8988T (cell line): ENCODE measurements at regions not wholly inside any gene's neighbourhood (a gene's known extent, or its start where the extent isn't known, plus 50 kb on each side); places are given as distances from the start of the nearest gene placed in this dataset.

Experiments used
- DNase-seq: peaks from one replicate; pipeline ENCODE4 v3.0.0; 2011

DNA sequence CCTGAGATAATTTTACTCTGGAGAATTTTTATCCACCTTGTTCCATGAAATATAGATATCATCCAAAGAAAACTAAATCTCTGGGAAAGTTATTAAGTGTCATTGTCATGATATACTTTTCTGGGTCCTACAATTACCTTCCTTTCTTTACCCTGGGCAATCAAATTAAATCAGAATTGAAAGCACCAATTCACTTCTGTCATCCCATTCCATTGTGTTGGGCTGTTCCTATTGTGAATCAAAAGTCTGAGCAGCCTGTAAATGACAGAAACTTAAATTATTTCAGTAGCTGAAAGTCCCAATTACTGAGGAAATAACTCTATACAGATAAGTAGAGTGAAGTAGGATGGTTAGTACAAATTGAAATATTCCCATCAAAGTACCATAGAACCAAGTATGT, 1284.2 kb downstream of the EFNB2 start:
- no peak for DNase-seq

DNA sequence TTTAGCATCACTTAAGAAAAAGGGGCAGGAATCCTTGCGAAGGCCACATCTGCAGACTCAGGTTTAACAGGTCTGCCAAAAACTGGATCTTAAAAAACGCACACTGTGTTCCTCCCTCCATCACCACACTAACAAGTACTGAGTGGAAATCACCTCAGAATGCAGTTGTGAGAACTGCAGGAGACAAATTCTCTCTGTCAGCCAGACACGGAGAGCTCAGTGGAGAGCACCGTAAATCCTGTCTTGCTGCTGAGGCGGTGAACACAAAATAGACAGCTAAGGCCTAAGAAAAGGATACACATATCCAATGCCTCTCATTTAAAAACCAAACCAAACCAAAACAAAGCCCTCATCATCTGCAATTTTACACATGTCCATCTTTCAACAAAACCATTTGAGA, 1287.6 kb downstream of the EFNB2 start:
- no peak for DNase-seq

DNA sequence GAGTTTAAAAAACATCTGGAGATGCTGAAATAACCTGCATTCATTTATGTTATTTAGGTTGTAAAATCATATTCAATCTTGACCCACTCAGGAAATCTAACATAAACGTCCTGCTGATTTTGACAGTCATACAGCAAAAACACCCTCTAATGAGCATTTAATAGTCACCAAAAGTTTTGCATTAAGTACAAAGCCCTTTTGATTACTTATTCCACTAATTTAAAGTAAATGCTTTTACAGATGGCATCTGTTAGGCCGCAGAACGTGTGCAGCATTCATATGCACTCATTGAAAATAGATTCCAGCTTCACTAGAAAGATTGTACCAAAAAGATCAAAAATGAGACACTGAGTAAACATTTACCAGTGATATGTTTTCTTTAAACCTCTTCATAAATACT, 1295.1 kb downstream of the EFNB2 start:
- no peak for DNase-seq

DNA sequence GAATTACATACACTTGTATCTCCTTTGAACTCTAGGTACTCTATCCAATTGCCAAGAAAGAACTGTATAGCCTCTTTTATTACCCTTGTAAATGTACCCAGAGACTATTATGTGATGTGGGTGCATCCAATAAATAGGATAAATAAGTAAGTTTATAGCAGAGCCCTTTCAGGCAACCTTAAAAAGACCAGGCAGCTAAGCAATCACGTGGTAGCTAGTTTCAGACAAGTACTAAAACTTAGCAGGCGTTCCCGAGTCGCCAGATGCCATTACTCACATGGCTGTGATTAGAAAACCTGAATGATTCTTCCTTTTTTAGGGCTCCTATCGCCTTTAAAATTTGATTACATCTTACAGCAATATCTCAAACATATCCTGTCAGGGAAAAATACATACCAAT, 1303.0 kb downstream of the EFNB2 start:
- no peak for DNase-seq

DNA sequence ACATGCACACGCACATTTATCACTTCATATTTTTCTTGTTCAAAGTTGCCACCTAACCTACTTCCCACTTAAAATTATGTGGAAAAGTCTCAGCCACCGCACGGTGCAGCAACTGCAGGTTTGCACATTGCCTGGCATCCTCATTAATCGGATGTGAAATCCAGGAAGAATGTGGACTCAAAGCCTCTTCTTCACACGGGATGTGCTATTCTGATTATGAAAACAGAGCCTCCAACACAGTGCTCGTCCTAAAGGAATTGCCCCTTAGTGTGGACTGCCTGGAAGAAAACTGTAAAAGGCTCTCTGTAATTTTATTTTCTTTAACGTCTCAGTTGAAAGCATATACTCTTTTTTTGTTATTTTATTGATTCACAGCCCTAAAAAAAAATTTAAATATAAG, 1303.5 kb downstream of the EFNB2 start:
- no peak for DNase-seq

DNA sequence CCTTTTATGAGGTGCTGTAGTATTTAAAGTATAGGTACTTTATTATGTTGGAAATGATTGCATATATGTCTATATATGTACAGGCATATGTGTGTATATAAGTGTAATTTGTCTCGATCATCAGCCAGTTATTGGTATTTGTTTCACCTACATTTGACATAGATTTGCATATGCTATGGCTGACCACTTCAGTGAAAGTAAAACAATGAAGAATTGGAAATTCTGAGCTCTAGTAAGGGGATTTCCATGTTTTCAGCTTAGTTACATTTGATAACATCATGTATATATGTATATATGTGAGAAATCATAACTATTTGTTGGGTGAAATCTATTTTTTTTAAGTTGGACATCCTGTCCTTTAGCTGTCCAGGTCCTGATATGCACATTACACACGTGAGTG, 1303.9 kb downstream of the EFNB2 start:
- DNase-seq, result no peak

DNA sequence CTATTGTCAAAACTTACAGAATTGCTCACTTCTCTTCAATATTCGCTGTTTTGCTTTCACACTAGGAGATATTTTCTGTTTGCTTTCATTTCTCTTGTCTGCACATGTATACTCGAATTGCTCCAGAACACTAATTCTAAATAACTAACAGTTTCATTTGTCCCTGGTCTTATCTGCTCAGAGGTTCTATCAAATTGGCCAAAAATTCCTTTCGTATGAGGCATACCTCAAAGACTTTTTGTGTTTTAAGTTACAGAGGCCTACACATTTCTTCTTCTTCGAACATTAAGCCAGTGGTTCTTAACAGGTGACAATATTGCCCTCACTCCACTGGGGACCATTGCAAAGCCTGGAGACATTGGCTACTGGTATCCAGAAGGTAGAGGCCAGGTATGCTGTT, 1314.6 kb downstream of the EFNB2 start:
- no peak for DNase-seq

DNA sequence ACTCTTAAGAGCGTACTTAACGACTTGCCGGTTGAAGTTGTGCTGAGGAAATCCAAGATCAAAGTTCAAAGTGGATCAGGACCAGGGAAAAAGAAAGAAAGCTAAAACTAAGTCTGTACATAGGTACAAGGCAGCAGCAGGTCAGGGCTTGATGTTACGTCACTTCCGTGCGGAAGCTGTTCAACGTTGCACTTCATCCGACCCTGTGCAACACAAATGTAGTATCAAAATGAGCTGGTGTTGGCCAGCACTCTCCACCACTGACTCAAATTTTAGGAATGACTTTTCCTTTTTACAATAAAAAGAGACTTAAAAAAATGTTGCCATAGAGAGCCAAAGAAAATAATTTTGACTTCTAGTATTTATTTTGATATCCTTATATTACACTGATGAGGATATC, 1315.4 kb downstream of the EFNB2 start:
- no peak for DNase-seq

DNA sequence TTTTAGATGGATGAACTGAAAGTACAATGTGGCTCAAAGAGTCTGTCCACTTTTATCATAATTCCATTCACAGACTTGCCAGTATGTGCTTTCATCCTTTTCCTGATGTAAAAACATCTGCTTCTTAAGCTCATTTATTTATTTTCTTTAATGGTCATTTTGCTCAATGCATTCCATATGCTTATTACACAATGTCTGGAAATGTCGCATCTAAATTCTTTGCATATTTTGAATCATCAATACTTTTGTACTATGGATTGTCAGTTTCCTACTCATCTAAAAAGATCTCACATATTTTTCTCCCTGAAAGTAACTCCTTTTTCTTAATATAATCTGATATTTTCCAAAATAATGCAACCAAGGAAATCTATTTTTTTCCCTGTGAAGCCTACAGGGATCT, 1315.8 kb downstream of the EFNB2 start:
- no peak for DNase-seq

DNA sequence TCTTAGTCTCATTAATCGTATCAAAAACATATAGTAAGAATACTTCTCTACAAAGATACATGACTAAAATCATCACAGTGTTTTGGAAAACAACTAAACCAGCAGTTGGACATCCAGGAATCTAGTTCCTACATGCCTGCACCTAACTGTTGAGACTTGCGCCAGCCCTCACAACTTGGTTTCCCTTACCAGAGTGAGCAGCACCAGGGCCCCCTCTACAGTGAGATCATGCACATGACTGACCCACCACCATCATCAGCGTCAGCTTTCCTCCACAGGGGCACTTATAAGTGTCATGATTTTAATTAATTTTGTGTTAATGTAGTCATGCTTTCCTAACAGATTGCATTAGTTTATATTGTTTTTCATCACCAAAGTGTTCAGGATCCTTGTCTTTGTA, 1322.0 kb downstream of the EFNB2 start:
- no peak for DNase-seq

DNA sequence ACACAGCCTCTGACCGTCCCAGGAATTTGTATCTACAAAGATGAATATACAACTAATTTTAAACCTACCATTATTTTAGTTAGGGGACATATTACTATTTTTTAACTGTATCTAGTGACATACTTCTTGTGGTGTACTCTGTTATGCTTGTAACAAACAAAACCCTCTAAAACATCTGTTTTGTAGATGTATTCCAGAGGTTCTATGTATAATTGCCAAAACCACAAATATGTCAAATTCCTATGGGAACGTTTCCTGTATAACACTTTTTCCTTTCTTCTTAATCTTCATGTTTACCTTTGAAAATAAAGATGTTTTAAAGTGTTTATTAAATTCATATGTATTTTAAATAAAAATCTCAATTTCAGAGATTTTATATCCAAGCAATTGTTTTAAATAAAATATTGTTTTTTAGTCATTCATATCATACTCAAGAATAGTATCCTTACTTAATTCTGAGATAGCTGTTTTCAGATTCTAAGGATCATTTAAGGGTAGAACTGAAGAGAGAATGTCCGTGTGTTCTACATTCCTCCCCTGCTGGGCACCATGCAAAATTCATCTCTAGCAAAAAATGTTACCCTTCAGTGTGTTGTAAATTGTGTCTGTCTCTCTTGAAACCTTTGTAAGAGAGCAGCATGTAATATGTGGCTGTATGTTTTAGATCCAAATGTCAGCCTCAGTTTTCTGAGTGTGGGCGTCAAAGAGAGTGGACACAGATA, 1327.7 kb downstream of the EFNB2 start:
- no peak for DNase-seq

DNA sequence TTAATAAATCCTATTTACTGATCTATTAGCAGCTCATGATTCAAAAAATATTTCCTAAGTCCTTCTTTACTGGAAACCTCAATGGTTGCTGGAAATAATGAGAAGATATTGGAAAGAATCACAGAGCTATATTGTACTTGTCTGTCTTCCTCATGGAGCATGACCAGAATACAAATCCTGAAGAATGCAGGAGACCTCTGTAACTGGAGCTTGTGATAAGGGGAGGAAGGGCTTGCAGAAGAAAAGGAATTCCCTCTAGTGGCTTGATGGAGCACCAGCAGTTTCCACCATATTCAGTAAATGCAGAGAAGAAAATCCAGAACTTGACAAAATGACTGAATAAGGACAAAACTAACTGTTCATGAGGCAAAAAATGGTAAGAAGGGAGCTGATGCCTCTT, 1333.1 kb downstream of the EFNB2 start:
- DNase-seq, result no peak

DNA sequence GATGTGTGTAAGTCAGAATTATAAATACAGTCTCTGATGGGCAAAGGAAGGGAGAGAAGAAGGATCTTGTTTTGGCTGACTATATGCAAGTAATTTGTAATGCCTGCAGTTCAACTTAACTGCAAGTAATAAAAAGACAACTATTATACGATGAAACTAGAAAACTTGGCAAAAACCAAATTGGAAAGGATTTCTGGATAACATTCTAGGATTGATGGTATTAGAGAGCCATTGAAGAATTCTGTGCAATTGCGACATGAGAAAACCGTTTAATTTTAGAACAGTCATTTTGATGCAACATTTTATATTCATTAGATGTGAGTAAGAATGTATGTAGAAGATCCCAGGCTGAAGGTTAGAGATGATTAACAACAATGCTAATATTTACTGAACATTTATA, 1334.1 kb downstream of the EFNB2 start:
- DNase-seq, result no peak

DNA sequence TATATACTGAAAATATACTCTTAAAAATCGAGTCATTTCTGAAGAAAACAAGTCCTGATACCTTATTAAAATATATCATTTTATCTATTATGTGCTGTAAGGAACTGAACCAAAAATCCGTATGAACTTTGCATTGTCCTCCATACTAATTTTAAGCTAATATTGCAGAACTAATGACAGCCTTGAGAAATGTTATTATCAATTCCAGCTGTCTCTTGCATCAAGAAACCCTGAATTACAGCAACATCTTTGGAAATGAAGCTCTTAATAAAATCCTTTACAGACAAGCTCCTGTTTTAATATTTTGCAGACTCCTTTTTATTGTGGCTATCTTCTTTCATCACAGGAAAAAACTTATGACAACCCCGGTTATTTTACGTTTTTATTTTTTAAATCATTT, 1335.3 kb downstream of the EFNB2 start:
- DNase-seq, result no peak

DNA sequence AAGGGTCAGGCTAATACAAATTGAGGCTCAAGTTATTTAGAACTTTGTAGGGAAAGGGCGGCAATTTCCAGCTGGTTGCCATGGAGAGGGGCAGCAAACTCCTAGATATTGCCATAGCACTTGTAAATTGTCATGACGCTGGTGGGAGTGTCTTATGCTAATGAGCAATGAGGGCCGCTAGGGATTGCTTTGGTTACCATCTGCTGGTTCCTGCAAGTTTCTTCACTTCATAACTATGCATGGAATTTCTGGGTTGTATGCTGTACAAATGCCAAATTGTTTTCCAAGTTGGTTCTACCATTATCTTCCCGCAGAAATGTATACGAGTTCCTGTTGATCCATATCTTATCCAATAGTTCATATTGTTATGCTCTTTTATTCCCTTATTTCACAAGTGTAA, 1339.4 kb downstream of the EFNB2 start:
- DNase-seq, result no peak

DNA sequence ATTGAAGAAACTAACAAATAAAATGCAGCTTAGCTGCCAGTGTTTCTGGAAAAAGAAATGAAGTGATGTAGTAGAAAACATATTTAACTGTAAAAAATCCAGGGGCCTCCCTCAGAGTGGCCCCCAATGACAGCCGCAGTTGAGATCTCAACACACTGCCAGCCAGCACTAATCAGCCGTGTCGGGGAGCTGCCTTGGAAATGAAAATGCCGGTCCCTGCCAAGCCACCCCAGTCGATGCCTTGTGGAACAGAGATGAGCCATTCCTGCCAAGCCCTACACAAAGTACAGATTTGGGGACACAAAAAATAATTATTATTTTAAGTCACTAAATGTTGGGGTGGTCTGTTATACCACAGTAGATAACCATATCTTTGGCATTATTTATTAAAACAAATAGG, 1342.4 kb downstream of the EFNB2 start:
- DNase-seq, result no peak

DNA sequence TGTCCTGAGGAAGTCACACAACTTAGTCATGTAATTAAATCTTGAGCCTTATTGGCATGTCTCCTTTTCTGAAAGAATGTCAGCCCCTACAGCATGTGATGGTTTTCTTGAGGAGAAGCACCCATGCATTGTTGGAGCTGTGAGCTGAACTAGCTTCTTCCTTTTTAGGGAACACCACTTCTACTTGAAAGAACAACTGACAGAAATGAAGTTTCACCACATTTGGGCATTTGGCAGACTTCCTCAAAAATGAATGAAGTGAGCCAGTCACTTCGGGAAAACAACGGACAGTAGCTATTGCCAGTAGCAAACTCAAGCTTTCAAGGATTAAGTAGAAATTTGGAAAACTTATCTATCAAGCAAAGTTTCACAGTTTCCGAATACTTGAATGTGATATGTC, 1351.3 kb downstream of the EFNB2 start:
- no peak for DNase-seq

DNA sequence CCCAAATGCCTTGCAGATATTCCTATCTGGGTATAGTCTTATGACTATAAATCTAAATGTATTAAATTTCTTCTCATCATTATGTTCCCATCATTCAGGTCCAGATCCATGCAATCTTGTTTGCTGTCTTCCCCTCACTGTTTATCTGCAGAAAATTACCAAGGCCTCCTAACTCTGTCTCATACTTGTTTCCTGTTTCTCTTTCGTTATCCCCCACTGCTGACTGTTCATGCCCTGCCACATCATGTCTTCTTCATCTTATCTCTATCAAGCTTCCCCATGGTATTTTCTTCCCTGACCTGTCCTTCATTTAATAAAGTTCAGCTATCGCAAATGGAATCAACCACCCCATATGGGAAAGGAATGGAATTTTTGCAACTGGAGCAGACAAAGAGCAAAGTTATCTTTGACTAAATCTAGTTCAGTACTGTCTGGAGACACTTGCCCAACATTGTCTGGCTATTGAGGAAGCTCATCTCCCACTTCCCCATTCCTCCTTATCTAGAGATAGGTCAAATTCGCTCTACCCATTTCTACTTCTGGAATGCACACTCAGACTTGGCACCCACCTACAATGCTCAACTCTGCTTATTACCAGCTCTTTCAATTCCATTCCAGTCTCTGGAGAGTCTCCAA, 1358.1 kb downstream of the EFNB2 start:
- DNase-seq, result no peak

DNA sequence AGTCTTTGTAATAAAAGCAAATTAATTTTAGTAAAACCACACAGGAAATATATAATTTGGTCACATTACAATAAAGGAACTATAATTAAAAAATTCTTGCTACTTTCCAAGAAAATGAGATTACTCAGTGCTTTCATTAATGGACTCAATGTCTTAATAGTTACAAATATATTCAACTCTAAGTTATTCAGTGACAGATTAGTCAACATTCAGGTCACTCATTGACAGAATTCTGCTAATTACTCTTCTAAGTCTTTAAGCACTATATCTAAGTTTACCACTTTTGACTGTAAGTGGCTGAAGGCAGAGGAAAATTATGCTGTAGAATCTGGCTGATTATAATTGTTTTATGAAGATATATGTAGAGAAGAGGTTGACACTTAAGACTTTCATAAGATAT, 1365.0 kb downstream of the EFNB2 start:
- no peak for DNase-seq

DNA sequence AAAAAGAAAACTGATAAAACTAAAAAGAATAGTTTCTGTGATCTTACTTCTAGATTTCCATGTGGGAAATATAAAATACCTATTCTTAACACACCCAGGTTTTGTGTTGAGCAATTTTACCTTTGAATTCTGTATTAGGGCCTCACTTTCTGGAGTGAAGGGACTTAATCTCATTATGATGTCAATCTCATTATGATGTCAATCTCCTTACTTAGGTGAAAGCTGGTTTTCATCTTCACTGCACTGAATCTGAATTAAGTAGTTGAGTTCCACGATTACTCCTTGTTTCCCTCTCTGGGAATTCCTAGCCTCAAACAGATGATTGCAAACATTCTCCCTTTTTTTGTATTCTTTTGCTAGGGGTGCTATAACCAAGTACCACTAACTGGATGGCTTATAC, 1367.2 kb downstream of the EFNB2 start:
- no peak for DNase-seq

DNA sequence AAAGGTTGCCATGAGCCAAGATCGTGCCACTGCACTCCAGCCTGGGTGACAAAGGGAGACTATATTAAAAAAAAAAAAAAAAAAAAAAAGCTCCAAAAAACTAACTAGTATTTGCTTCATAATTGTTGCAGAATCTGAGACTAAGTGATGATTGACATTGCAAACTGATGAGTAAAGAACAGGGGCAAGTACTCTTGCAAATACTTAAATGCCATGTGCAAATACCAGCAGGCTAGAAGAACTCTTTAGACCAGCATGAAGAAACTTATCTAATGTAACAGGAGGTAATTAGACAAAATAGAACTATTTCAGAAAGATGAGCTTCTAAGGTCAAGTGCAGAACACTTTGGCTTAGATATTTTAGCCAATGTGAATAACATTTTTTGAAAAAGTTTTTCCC, 1368.1 kb downstream of the EFNB2 start:
- no peak for DNase-seq

DNA sequence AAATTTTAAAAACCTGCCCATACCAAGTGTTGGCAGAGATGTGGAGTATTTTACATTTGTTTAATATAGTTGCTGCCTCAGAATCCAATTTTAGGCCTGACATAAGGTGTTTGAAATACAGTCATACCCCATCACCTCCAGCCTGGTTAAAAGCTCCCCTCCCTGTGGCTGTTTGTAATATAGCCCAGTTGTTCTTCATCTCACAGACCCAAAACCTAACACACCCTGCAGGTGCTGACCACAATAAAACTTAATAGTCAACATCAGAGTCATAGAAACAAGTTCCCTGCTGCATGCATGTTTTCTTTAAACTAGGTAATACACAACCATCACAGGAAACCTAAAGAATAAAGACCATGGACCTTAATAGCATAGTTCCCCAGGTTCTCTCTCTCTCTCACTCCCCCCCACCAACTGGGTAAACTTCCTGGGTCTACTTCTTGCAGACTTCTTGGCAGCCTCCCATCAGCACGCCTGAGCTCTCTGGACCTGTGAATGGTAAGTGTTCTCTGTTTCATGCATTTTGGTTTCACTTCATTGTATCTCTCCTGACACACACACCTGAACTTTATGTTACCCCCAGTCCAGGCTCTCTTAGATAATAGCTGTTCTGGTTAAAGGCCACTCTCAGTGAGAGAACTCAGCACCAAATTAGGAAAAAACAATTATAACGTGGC, 1369.9 kb downstream of the EFNB2 start:
- no peak for DNase-seq

DNA sequence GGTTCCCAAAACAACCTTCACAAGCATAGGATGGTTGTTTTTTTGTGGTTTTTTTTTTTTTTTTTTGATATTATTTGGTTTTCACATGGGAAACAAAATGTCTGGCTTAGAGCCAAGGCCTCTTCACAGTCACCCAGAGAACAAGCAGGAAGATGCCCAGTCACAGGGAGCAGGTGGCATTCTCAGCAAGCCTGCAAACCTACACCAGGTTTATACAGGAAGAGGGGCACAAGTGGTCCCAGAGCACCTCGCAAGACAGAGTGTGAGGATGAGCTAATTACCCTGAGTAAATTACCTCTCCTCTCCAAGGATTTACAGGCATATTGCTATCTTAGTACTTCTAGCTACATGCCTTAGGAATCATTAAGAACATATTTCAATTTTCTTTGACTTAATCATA, 1375.6 kb downstream of the EFNB2 start:
- DNase-seq, result no peak

DNA sequence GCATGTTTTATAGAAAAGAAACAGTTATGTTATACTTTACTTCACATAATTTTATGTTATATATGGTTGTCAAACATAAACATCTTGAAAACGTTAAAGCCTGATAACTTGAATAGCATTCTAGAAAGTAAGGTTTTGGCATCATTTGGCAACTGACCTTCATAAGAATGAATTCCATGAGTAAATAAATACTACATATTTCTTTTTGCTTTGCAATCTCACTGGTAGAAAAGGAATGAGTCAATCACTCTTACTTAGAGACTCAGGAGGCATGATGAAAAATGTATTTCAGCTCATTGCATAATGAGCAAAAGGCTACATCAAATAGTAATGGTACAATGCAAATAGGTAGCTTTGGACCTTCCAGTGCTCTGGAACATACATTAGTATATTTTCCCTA, 1381.9 kb downstream of the EFNB2 start:
- DNase-seq, result no peak

DNA sequence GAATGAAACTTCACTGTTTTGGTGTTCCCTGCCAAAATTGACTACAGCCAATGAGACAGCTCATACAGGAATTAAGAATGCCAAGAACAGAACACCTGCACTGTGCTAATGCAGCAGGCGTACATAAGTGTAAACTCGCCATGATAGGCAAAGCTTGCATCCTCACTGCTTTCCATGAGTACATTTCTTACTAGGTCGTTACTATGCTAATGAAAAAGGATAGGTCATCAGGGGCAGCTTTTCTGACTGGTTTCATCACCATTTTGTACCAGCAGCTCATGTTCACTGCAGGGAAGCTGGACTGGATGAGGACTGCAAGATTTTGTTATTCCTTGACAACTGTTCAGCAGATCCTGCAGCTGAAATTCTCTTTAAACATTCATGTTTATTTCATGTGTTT, 1383.8 kb downstream of the EFNB2 start:
- DNase-seq, result no peak
